ENCODE measurements at regions not wholly inside any gene's neighbourhood (a gene's known extent, or its start where the extent isn't known, plus 50 kb on each side); places are given as distances from the start of the nearest gene placed in this dataset.

- H3K4me3 ChIP-seq = peak overlapping the region in 1 of 2 donors; percentile 17
- no peaks in the 10 kb centered on the region for H3K9me3 ChIP-seq
- H3K4me1 ChIP-seq = peaks cover 0 to 8% (median 3%) of the 10 kb centered on the region in 3 donors
- no peaks in the 10 kb centered on the region for H3K36me3 ChIP-seq
- TF ChIP-seq POLR2AphosphoS5 (IDR thresholded peaks at IDR 0.05) (no peak), CTCF (IDR thresholded peaks at IDR 0.05) (no peak), EP300 (IDR thresholded peaks at IDR 0.05) (no peak), POLR2A (IDR thresholded peaks at IDR 0.05) (no peak)
- 16 to 38% methylated on average over 7 of the region's 7 CpGs for WGBS, 2 donors (ENCODE audit: low coverage in 1 of 2)
- peak overlapping the region in 2 of 4 donors; percentile 13 to 22 for H3K27ac ChIP-seq
- no peak for ATAC-seq
- H3K27me3 ChIP-seq = no peaks in the 10 kb centered on the region
These were observed 65.8 kb upstream of the JAG1 start for GRCh38 chr20:10739566-10739965.

GRCh38 chr20:10741060-10741459 is 67.3 kb upstream of the JAG1 start:
- Histone ChIP-seq H3K4me1 (peaks cover 0 to 4% (median 3%) of the 10 kb centered on the region in 3 donors), H3K27me3 (no peaks in the 10 kb centered on the region), H3K36me3 (no peaks in the 10 kb centered on the region), H3K9me3 (no peaks in the 10 kb centered on the region), H3K27ac (no peak overlapping the region), H3K4me3 (no peak overlapping the region)
- WGBS, 2 donors (ENCODE audit: low coverage in 1 of 2) = 35 to 43% methylated on average over 2 to 5 of the region's 5 CpGs
- peak; percentile 25 for ATAC-seq
- TF ChIP-seq EP300 (IDR thresholded peaks at IDR 0.05) (no peak), POLR2AphosphoS5 (IDR thresholded peaks at IDR 0.05) (no peak), POLR2A (IDR thresholded peaks at IDR 0.05) (no peak), CTCF (IDR thresholded peaks at IDR 0.05) (no peak)

- Histone ChIP-seq H3K4me1 (peaks cover 0 to under 1% (median 0%) of the 10 kb centered on the region in 3 donors), H3K27me3 (no peaks in the 10 kb centered on the region), H3K4me3 (no peak overlapping the region), H3K27ac (no peak overlapping the region), H3K36me3 (no peaks in the 10 kb centered on the region), H3K9me3 (no peaks in the 10 kb centered on the region)
- WGBS, 2 donors (ENCODE audit: low coverage in 1 of 2) = 94% methylated on average over 3 to 4 of the region's 5 CpGs
- no peak for TF ChIP-seq EP300 (IDR thresholded peaks at IDR 0.05)
- TF ChIP-seq POLR2A (IDR thresholded peaks at IDR 0.05) = no peak
- TF ChIP-seq POLR2AphosphoS5 (IDR thresholded peaks at IDR 0.05) = no peak
- TF ChIP-seq CTCF (IDR thresholded peaks at IDR 0.05) = no peak
- ATAC-seq = no peak
These were observed 72.0 kb upstream of the JAG1 start for GRCh38 chr20:10745790-10746189.

- TF ChIP-seq POLR2AphosphoS5 (IDR thresholded peaks at IDR 0.05) (no peak), CTCF (IDR thresholded peaks at IDR 0.05) (no peak), POLR2A (IDR thresholded peaks at IDR 0.05) (no peak), EP300 (IDR thresholded peaks at IDR 0.05) (no peak)
- Histone ChIP-seq H3K4me1 (no peaks in the 10 kb centered on the region), H3K27me3 (no peaks in the 10 kb centered on the region), H3K36me3 (no peaks in the 10 kb centered on the region), H3K4me3 (no peak overlapping the region), H3K9me3 (no peaks in the 10 kb centered on the region), H3K27ac (no peak overlapping the region)
- no peak for ATAC-seq
- WGBS, 2 donors (ENCODE audit: low coverage in 1 of 2) = 78 to 80% methylated on average over 1 to 6 of the region's 6 CpGs
These were observed 73.2 kb upstream of the JAG1 start for GRCh38 chr20:10747019-10747418.

- H3K36me3 ChIP-seq = no peaks in the 10 kb centered on the region
- no peak for TF ChIP-seq POLR2AphosphoS5 (IDR thresholded peaks at IDR 0.05)
- no peak for TF ChIP-seq CTCF (IDR thresholded peaks at IDR 0.05)
- no peak for TF ChIP-seq EP300 (IDR thresholded peaks at IDR 0.05)
- TF ChIP-seq POLR2A (IDR thresholded peaks at IDR 0.05) = no peak
- no peak overlapping the region for H3K27ac ChIP-seq
- ATAC-seq = no peak
- no peaks in the 10 kb centered on the region for H3K9me3 ChIP-seq
- no peak overlapping the region for H3K4me3 ChIP-seq
- H3K27me3 ChIP-seq = no peaks in the 10 kb centered on the region
- no peaks in the 10 kb centered on the region for H3K4me1 ChIP-seq
These were observed 75.3 kb upstream of the JAG1 start for GRCh38 chr20:10749084-10749483.
